ENCODE measurements at regions not wholly inside any gene's neighbourhood (a gene's known extent, or its start where the extent isn't known, plus 50 kb on each side); places are given as distances from the start of the nearest gene placed in this dataset.
"Not testable (repeated sequence)": the region's sequence is repeated elsewhere in the genome, so short reads cannot be mapped to it uniquely, and the experiment has no call there.

DNA sequence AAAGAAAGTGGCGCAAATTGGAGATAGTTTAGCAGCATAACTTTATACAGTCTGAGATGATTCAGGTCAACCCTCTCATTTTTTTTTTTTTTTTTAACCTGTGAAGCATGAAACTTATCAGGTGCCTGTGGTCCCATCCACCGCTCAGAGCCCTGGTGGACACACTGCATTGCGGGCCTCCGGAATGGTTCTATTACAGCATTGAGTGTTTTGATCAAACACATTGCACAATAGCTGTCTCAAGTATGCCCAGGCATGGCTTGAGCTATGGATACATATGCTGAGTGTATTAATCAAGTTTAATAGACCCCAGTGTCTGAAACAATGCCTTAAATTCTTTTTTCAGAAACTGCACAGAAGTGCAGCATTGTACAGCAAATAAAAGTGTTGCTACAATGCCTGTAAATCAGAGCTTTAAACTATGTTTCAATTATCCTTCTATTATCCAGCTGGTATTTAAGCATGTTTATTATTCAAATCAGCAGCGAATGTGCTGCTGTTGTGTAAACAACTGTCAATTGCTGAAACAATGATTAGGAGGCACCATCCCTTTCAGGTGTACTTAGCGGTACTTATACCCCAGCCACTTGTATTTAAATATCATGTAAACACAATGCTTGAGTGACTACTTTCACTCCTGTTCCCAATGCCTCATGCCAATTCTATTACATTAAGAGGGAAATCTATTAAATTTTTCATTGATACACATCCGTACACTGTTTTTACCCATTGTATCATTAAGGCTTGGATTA is 456.6 kb downstream of the RPS6KC1 start:
- Mint-ChIP-seq H3K27me3 (ENCODE audit: unreplicated experiment) (no peaks in the 10 kb centered on the region), H3K27ac (ENCODE audit: unreplicated experiment) (no peak overlapping the region), H3K4me3 (ENCODE audit: unreplicated experiment) (no peak overlapping the region), H3K9me3 (ENCODE audit: unreplicated experiment) (no peaks in the 10 kb centered on the region), H3K4me1 (ENCODE audit: unreplicated experiment) (no peaks in the 10 kb centered on the region), H3K36me3 (ENCODE audit: low read depth, unreplicated experiment) (no peaks in the 10 kb centered on the region)
- DNase-seq (ENCODE audit: low spot score), result no peak
- TF ChIP-seq, protein P1, sequence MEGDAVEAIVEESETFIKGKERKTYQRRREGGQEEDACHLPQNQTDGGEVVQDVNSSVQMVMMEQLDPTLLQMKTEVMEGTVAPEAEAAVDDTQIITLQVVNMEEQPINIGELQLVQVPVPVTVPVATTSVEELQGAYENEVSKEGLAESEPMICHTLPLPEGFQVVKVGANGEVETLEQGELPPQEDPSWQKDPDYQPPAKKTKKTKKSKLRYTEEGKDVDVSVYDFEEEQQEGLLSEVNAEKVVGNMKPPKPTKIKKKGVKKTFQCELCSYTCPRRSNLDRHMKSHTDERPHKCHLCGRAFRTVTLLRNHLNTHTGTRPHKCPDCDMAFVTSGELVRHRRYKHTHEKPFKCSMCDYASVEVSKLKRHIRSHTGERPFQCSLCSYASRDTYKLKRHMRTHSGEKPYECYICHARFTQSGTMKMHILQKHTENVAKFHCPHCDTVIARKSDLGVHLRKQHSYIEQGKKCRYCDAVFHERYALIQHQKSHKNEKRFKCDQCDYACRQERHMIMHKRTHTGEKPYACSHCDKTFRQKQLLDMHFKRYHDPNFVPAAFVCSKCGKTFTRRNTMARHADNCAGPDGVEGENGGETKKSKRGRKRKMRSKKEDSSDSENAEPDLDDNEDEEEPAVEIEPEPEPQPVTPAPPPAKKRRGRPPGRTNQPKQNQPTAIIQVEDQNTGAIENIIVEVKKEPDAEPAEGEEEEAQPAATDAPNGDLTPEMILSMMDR (IDR thresholded peaks at IDR 0.05; ENCODE audit: unreplicated experiment), result no peak

- no peaks in the 10 kb centered on the region for H3K9me3 Mint-ChIP-seq (ENCODE audit: unreplicated experiment)
- H3K4me3 Mint-ChIP-seq (ENCODE audit: unreplicated experiment), result no peak overlapping the region
- H3K36me3 Mint-ChIP-seq (ENCODE audit: low read depth, unreplicated experiment), result no peaks in the 10 kb centered on the region
- no peak overlapping the region for H3K27ac Mint-ChIP-seq (ENCODE audit: unreplicated experiment)
- H3K4me1 Mint-ChIP-seq (ENCODE audit: unreplicated experiment), result peaks cover 3% of the 10 kb centered on the region
- TF ChIP-seq, protein P1 (IDR thresholded peaks at IDR 0.05; ENCODE audit: unreplicated experiment), result no peak
- DNase-seq (ENCODE audit: low spot score), result no peak
- H3K27me3 Mint-ChIP-seq (ENCODE audit: unreplicated experiment), result no peaks in the 10 kb centered on the region
Observed at GRCh38 chr1:213511173-213511572, 460.1 kb downstream of the RPS6KC1 start.

DNA sequence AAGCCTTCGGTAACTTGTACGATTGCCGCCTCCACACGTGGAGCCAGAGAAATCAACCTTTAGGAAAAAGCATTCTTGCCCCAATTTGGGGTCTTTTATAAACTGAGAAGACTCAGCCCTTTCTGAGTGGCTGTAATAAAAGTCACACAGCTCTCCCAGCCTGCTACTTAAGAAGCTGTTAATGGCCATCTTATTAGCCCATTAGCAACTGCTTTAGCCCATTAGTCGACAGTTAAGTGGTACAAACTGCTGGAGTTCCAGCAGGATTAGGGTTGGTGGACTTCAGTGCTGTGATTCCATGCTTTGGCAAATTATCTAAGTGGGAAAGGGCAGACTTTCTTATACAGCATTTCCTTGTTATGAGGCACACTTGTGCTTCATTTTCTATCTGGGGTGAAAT is 461.3 kb downstream of the RPS6KC1 start:
- TF ChIP-seq, protein P1 (IDR thresholded peaks at IDR 0.05; ENCODE audit: unreplicated experiment), result no peak
- H3K4me1 Mint-ChIP-seq (ENCODE audit: unreplicated experiment), result peaks cover 3% of the 10 kb centered on the region
- no peak overlapping the region for H3K4me3 Mint-ChIP-seq (ENCODE audit: unreplicated experiment)
- no peak for DNase-seq (ENCODE audit: low spot score)
- H3K27me3 Mint-ChIP-seq (ENCODE audit: unreplicated experiment), result no peaks in the 10 kb centered on the region
- no peaks in the 10 kb centered on the region for H3K9me3 Mint-ChIP-seq (ENCODE audit: unreplicated experiment)
- no peaks in the 10 kb centered on the region for H3K36me3 Mint-ChIP-seq (ENCODE audit: low read depth, unreplicated experiment)
- no peak overlapping the region for H3K27ac Mint-ChIP-seq (ENCODE audit: unreplicated experiment)

DNA sequence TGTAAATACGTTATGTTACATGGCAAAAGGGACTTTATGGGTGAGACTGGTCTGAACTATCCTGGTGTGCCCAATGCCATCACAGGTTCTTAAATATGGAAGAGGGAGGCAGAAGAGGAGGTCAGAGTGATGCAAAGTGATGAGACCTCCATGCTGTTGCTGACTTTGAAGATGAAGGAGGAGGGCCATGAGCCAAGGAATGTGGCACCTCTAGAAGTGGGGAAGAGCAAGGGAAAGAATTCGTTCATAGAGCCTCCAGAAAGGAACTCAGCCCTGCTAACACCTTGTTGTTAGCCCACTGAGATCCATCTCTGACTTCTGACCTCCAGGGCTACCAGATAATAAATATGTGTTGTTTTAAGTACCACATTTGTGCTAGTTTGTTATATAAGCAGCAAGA is 462.0 kb downstream of the RPS6KC1 start:
- H3K9me3 Mint-ChIP-seq (ENCODE audit: unreplicated experiment), result no peaks in the 10 kb centered on the region
- H3K36me3 Mint-ChIP-seq (ENCODE audit: low read depth, unreplicated experiment), result no peaks in the 10 kb centered on the region
- no peak for DNase-seq (ENCODE audit: low spot score)
- H3K4me3 Mint-ChIP-seq (ENCODE audit: unreplicated experiment), result no peak overlapping the region
- H3K27me3 Mint-ChIP-seq (ENCODE audit: unreplicated experiment), result no peaks in the 10 kb centered on the region
- TF ChIP-seq, protein P1 (IDR thresholded peaks at IDR 0.05; ENCODE audit: unreplicated experiment), result no peak
- H3K27ac Mint-ChIP-seq (ENCODE audit: unreplicated experiment), result no peak overlapping the region
- peaks cover 3% of the 10 kb centered on the region for H3K4me1 Mint-ChIP-seq (ENCODE audit: unreplicated experiment)

GRCh38 chr1:213514408-213515179 is 463.6 kb downstream of the RPS6KC1 start:
- DNase-seq (ENCODE audit: low spot score); H3K36me3 Mint-ChIP-seq (ENCODE audit: low read depth, unreplicated experiment); H3K9me3 Mint-ChIP-seq (ENCODE audit: unreplicated experiment); H3K4me1 Mint-ChIP-seq (ENCODE audit: unreplicated experiment); H3K4me3 Mint-ChIP-seq (ENCODE audit: unreplicated experiment); H3K27me3 Mint-ChIP-seq (ENCODE audit: unreplicated experiment); H3K27ac Mint-ChIP-seq (ENCODE audit: unreplicated experiment): not testable (repeated sequence)

All from endothelial cell (in vitro differentiated cells).